ENCODE measurements at regions not wholly inside any gene's neighbourhood (a gene's known extent, or its start where the extent isn't known, plus 50 kb on each side); places are given as distances from the start of the nearest gene placed in this dataset.

- Histone ChIP-seq H3K27me3 (no peaks in the 10 kb centered on the region), H3K4me1 (no peaks in the 10 kb centered on the region), H3K9me3 (no peaks in the 10 kb centered on the region), H3K27ac (no peak overlapping the region), H3K4me3 (no peak overlapping the region), H3K36me3 (ENCODE audit: low read depth, missing control alignments) (no peaks in the 10 kb centered on the region)
- DNase-seq = no peak
- intact Hi-C loops (cut with DNase I; ENCODE audit: low total_unique reads) = no loop called here
- 77 to 79% methylated on average over 13 of the region's 13 CpGs for WGBS, 2 donors
- no peak for TF ChIP-seq POLR2A (IDR thresholded peaks at IDR 0.05)
- no peak for TF ChIP-seq CTCF (IDR thresholded peaks at IDR 0.05)
These were observed 1812.0 kb upstream of the CDH9 start for GRCh38 chr5:28850320-28850921.

GRCh38 chr5:28831042-28831441 is 1792.7 kb upstream of the CDH9 start:
- DNase-seq = no peak
- TF ChIP-seq POLR2A (IDR thresholded peaks at IDR 0.05) = no peak
- TF ChIP-seq CTCF (IDR thresholded peaks at IDR 0.05) = no peak
- no peaks in the 10 kb centered on the region for H3K9me3 ChIP-seq
- H3K36me3 ChIP-seq (ENCODE audit: low read depth, missing control alignments) = no peaks in the 10 kb centered on the region
- intact Hi-C loops (cut with DNase I; ENCODE audit: low total_unique reads) = no loop called here
- no peaks in the 10 kb centered on the region for H3K27me3 ChIP-seq
- H3K4me3 ChIP-seq = no peak overlapping the region
- H3K27ac ChIP-seq = no peak overlapping the region
- whole genome bisulfite sequencing, 2 donors = 91 to 100% methylated on average over 4 of the region's 4 CpGs
- H3K4me1 ChIP-seq = no peaks in the 10 kb centered on the region

- intact Hi-C loops (cut with DNase I; ENCODE audit: low total_unique reads) = no loop called here
- no peak for DNase-seq
- Histone ChIP-seq H3K27ac (no peak overlapping the region), H3K27me3 (no peaks in the 10 kb centered on the region), H3K4me3 (no peak overlapping the region), H3K36me3 (ENCODE audit: low read depth, missing control alignments) (no peaks in the 10 kb centered on the region), H3K4me1 (no peaks in the 10 kb centered on the region), H3K9me3 (no peaks in the 10 kb centered on the region)
- no peak for TF ChIP-seq CTCF (IDR thresholded peaks at IDR 0.05)
- no peak for TF ChIP-seq POLR2A (IDR thresholded peaks at IDR 0.05)
- WGBS, 2 donors = 86 to 100% methylated on average over 1 of the region's 1 CpG
These were observed 1784.8 kb upstream of the CDH9 start for GRCh38 chr5:28823231-28823630.

- TF ChIP-seq POLR2A (IDR thresholded peaks at IDR 0.05) = no peak
- no peak for TF ChIP-seq CTCF (IDR thresholded peaks at IDR 0.05)
- Histone ChIP-seq H3K27ac (no peak overlapping the region), H3K27me3 (no peaks in the 10 kb centered on the region), H3K4me1 (no peaks in the 10 kb centered on the region), H3K9me3 (no peaks in the 10 kb centered on the region), H3K4me3 (no peak overlapping the region), H3K36me3 (ENCODE audit: low read depth, missing control alignments) (no peaks in the 10 kb centered on the region)
- DNase-seq = no peak
- intact Hi-C loops (cut with DNase I; ENCODE audit: low total_unique reads) = no loop called here
- WGBS, 2 donors = 54 to 62% methylated on average over 2 of the region's 2 CpGs
These were observed 1783.7 kb upstream of the CDH9 start for GRCh38 chr5:28822071-28822470.

- Histone ChIP-seq H3K9me3 (no peaks in the 10 kb centered on the region), H3K36me3 (ENCODE audit: low read depth, missing control alignments) (no peaks in the 10 kb centered on the region), H3K4me3 (peak overlapping the region; percentile 46 to 57), H3K4me1 (no peaks in the 10 kb centered on the region), H3K27me3 (no peaks in the 10 kb centered on the region), H3K27ac (no peak overlapping the region)
- 59 to 67% methylated on average over 4 of the region's 4 CpGs for WGBS, 2 donors
- no peak for TF ChIP-seq CTCF (IDR thresholded peaks at IDR 0.05)
- no peak for TF ChIP-seq POLR2A (IDR thresholded peaks at IDR 0.05)
- intact Hi-C loops (cut with DNase I; ENCODE audit: low total_unique reads) = no loop called here
- no peak for DNase-seq
These were observed 1772.4 kb upstream of the CDH9 start for GRCh38 chr5:28810751-28811136.

All from testis (tissue), 2 donors.